ENCODE measurements at regions not wholly inside any gene's neighbourhood (a gene's known extent, or its start where the extent isn't known, plus 50 kb on each side); places are given as distances from the start of the nearest gene placed in this dataset.

DNA sequence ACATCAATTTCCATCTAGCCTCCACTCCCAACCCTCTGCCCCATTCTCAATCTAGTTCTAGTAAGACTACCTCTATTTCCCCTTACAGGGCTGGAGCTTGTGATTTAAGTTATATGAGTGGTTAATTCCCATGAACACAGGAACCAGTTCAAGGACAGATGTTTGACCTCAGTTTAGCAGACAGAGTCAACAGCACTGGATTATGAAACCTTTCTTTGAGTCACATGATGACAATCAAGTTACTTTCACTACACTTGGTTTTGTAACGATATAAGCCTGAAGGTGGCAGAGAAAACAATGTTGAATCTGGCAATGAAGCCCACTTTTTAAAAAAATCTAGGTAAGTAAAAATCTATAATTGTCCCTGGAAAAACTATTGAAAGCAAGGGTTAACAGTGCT is 1646.2 kb upstream of the FLRT2 start:
- intact Hi-C loops (cut with micrococcal nuclease), result no loop called here

DNA sequence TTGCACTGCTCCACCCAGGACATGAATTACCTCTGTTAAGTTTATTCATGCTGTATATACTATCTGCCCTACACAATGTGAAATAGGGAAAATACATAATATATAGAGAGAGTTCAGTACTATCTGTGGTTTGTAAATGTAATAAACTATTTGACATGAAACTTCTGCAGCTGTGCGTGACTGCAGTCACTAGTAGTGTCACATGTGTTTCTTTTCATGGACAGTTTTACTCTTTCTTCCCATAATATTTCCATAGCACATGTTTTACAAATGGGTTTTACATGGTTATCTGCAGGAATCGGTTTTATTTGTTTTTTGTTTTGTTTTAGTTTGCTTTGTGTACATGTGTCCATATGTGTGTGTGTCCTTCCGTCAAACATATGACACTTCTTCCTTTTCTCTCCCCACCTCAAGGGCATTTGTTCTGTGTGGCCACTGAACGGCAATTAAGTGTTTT is 1644.1 kb upstream of the FLRT2 start:
- no peak for DNase-seq
- Histone ChIP-seq H3K79me2 (ENCODE audit: insufficient read depth, low read length) (no peaks in the 10 kb centered on the region), H3K4me3 (replicated peaks in 1 of 3; ENCODE audit: low read depth in 2 of 3, low read length in 3 of 3) (no peak overlapping the region), H3K27me3 (ENCODE audit: control insufficient read depth in 2 of 2, insufficient read depth in 2 of 2, low read length in 2 of 2) (no peaks in the 10 kb centered on the region), H3K4me2 (replicated peaks; ENCODE audit: extremely low read depth, low read length, poor library complexity, severe bottlenecking) (no peak overlapping the region), H4K20me1 (ENCODE audit: insufficient read depth, low read length) (no peaks in the 10 kb centered on the region), H3K9me3 (replicated peaks in 1 of 2; ENCODE audit: control insufficient read depth in 1 of 2, insufficient read depth in 1 of 2, low read length in 2 of 2) (peaks cover 3 to 4% of the 10 kb centered on the region in 2 donors), H2AFZ (ENCODE audit: insufficient read depth, low read depth, low read length, poor library complexity, severe bottlenecking) (no peak overlapping the region), H3K9ac (ENCODE audit: insufficient read depth, low read length, poor library complexity, severe bottlenecking) (no peak overlapping the region), H3K27ac (ENCODE audit: low read depth in 1 of 2, low read length in 2 of 2) (no peak overlapping the region), H3K4me1 (ENCODE audit: control insufficient read depth in 1 of 2, insufficient read depth in 2 of 2, low read length in 2 of 2) (no peaks in the 10 kb centered on the region), H3K36me3 (replicated peaks in 1 of 2; ENCODE audit: control insufficient read depth in 1 of 2, insufficient read depth in 2 of 2, low read length in 2 of 2) (no peaks in the 10 kb centered on the region)
- no peaks in the 10 kb centered on the region for H3K4me1 Mint-ChIP-seq
- H3K4me3 Mint-ChIP-seq, result no peak overlapping the region
- TF ChIP-seq, protein P1, sequence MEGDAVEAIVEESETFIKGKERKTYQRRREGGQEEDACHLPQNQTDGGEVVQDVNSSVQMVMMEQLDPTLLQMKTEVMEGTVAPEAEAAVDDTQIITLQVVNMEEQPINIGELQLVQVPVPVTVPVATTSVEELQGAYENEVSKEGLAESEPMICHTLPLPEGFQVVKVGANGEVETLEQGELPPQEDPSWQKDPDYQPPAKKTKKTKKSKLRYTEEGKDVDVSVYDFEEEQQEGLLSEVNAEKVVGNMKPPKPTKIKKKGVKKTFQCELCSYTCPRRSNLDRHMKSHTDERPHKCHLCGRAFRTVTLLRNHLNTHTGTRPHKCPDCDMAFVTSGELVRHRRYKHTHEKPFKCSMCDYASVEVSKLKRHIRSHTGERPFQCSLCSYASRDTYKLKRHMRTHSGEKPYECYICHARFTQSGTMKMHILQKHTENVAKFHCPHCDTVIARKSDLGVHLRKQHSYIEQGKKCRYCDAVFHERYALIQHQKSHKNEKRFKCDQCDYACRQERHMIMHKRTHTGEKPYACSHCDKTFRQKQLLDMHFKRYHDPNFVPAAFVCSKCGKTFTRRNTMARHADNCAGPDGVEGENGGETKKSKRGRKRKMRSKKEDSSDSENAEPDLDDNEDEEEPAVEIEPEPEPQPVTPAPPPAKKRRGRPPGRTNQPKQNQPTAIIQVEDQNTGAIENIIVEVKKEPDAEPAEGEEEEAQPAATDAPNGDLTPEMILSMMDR (IDR thresholded peaks at IDR 0.05), result no peak
- no peaks in the 10 kb centered on the region for H3K27me3 Mint-ChIP-seq (ENCODE audit: low read depth in 3 of 3)
- peaks cover 0 to 3% (median 2%) of the 10 kb centered on the region in 7 donors for H3K9me3 Mint-ChIP-seq
- H3K36me3 Mint-ChIP-seq, result no peaks in the 10 kb centered on the region
- WGBS (ENCODE audit: insufficient coverage), result no CpG with 5 or more reads among the region's 4 CpGs
- no peak overlapping the region for H3K27ac Mint-ChIP-seq
- intact Hi-C loops (cut with micrococcal nuclease), result no loop called here

More for the DNA sequence above, 1646.2 kb upstream of the FLRT2 start:
- TF ChIP-seq, protein P1 (IDR thresholded peaks at IDR 0.05), result no peak
- no peaks in the 10 kb centered on the region for H3K27me3 Mint-ChIP-seq (ENCODE audit: low read depth in 3 of 3)
- no peak overlapping the region for H3K27ac Mint-ChIP-seq
- H3K9me3 Mint-ChIP-seq, result peaks cover 0 to 7% (median 3%) of the 10 kb centered on the region in 7 donors
- H3K27me3 ChIP-seq (ENCODE audit: control insufficient read depth in 2 of 2, insufficient read depth in 2 of 2, low read length in 2 of 2), result no peaks in the 10 kb centered on the region
- no peaks in the 10 kb centered on the region for H3K36me3 Mint-ChIP-seq
- no peak overlapping the region for H3K4me2 ChIP-seq (replicated peaks; ENCODE audit: extremely low read depth, low read length, poor library complexity, severe bottlenecking)
- peaks cover 3 to 4% of the 10 kb centered on the region in 2 donors for H3K9me3 ChIP-seq (replicated peaks in 1 of 2; ENCODE audit: control insufficient read depth in 1 of 2, insufficient read depth in 1 of 2, low read length in 2 of 2)
- no peak overlapping the region for H3K4me3 Mint-ChIP-seq
- H3K4me3 ChIP-seq (replicated peaks in 1 of 3; ENCODE audit: low read depth in 2 of 3, low read length in 3 of 3), result no peak overlapping the region
- no peaks in the 10 kb centered on the region for H3K4me1 ChIP-seq (ENCODE audit: control insufficient read depth in 1 of 2, insufficient read depth in 2 of 2, low read length in 2 of 2)
- no peaks in the 10 kb centered on the region for H3K4me1 Mint-ChIP-seq
- no peak overlapping the region for H2AFZ ChIP-seq (ENCODE audit: insufficient read depth, low read depth, low read length, poor library complexity, severe bottlenecking)
- H3K9ac ChIP-seq (ENCODE audit: insufficient read depth, low read length, poor library complexity, severe bottlenecking), result no peak overlapping the region
- no peak for DNase-seq
- no peak overlapping the region for H3K27ac ChIP-seq (ENCODE audit: low read depth in 1 of 2, low read length in 2 of 2)
- no peaks in the 10 kb centered on the region for H3K79me2 ChIP-seq (ENCODE audit: insufficient read depth, low read length)
- WGBS (ENCODE audit: insufficient coverage), result no CpG with 5 or more reads among the region's 1 CpG
- no peaks in the 10 kb centered on the region for H4K20me1 ChIP-seq (ENCODE audit: insufficient read depth, low read length)
- H3K36me3 ChIP-seq (replicated peaks in 1 of 2; ENCODE audit: control insufficient read depth in 1 of 2, insufficient read depth in 2 of 2, low read length in 2 of 2), result no peaks in the 10 kb centered on the region

Measured in CD14-positive monocyte (primary cell).